ENCODE measurements at regions not wholly inside any gene's neighbourhood (a gene's known extent, or its start where the extent isn't known, plus 50 kb on each side); places are given as distances from the start of the nearest gene placed in this dataset.

GRCh38 chr2:81304154-81304830 lies 999.7 kb upstream of the LRRTM1 start:
- no peaks in the 10 kb centered on the region for H3K4me1 Mint-ChIP-seq
- WGBS (ENCODE audit: insufficient coverage), result 60% methylated on average over 5 of the region's 9 CpGs

GRCh38 chr2:81303321-81303720 lies 998.8 kb upstream of the LRRTM1 start:
- peaks cover 6% of the 10 kb centered on the region for H3K9me3 ChIP-seq
- Mint-ChIP-seq H3K27me3 (no peaks in the 10 kb centered on the region), H3K4me1 (no peaks in the 10 kb centered on the region), H3K9me3 (peaks cover 24 to 33% (median 27%) of the 10 kb centered on the region in 3 donors), H3K27ac (no peak overlapping the region), H3K4me3 (no peak overlapping the region), H3K36me3 (no peaks in the 10 kb centered on the region)
- ChIA-PET POLR2A (no interaction called here), CTCF (no interaction called here)
- H3K4me3 ChIP-seq (ENCODE audit: control insufficient read depth in 1 of 2, extremely low read depth in 1 of 2, low read length in 1 of 2), result no peak overlapping the region
- H3K27me3 ChIP-seq (replicated peaks in 1 of 2; ENCODE audit: control insufficient read depth in 2 of 2, extremely low read depth in 1 of 2, insufficient read depth in 2 of 2, low read length in 1 of 2), result no peaks in the 10 kb centered on the region
- ATAC-seq (replicated peaks in 1 of 4) (no peak), DNase-seq (no peak)
- H3K4me1 ChIP-seq (ENCODE audit: control insufficient read depth in 1 of 2, extremely low read depth in 1 of 2, insufficient read depth in 2 of 2, low read length in 2 of 2), result no peaks in the 10 kb centered on the region
- no CpG with 5 or more reads among the region's 1 CpG for WGBS (ENCODE audit: insufficient coverage)
- no peaks in the 10 kb centered on the region for H3K36me3 ChIP-seq (ENCODE audit: control insufficient read depth in 2 of 2, extremely low read depth in 1 of 2, insufficient read depth in 1 of 2, low read length in 1 of 2)
- H3K27ac ChIP-seq (ENCODE audit: low read length), result no peak overlapping the region

More at GRCh38 chr2:81304154-81304830, 999.7 kb upstream of the LRRTM1 start:
- H3K36me3 Mint-ChIP-seq, result no peaks in the 10 kb centered on the region
- Histone ChIP-seq H3K27me3 (replicated peaks in 1 of 2; ENCODE audit: control insufficient read depth in 2 of 2, extremely low read depth in 1 of 2, insufficient read depth in 2 of 2, low read length in 1 of 2) (no peaks in the 10 kb centered on the region), H3K36me3 (ENCODE audit: control insufficient read depth in 2 of 2, extremely low read depth in 1 of 2, insufficient read depth in 1 of 2, low read length in 1 of 2) (no peaks in the 10 kb centered on the region), H3K4me1 (ENCODE audit: control insufficient read depth in 1 of 2, extremely low read depth in 1 of 2, insufficient read depth in 2 of 2, low read length in 2 of 2) (no peaks in the 10 kb centered on the region), H3K4me3 (ENCODE audit: control insufficient read depth in 1 of 2, extremely low read depth in 1 of 2, low read length in 1 of 2) (no peak overlapping the region), H3K9me3 (peaks cover 10% of the 10 kb centered on the region), H3K27ac (ENCODE audit: low read length) (no peak overlapping the region)
- H3K9me3 Mint-ChIP-seq, result peaks cover 28 to 34% (median 30%) of the 10 kb centered on the region in 3 donors
- H3K27me3 Mint-ChIP-seq, result no peaks in the 10 kb centered on the region
- no peak for DNase-seq
- H3K4me3 Mint-ChIP-seq, result no peak overlapping the region
- ATAC-seq (replicated peaks in 1 of 4), result no peak
- POLR2A ChIA-PET, result no interaction called here
- CTCF ChIA-PET, result no interaction called here
- no peak overlapping the region for H3K27ac Mint-ChIP-seq

- no peaks in the 10 kb centered on the region for H3K27me3 ChIP-seq (replicated peaks in 1 of 2; ENCODE audit: control insufficient read depth in 2 of 2, extremely low read depth in 1 of 2, insufficient read depth in 2 of 2, low read length in 1 of 2)
- Mint-ChIP-seq H3K27me3 (no peaks in the 10 kb centered on the region), H3K4me3 (no peak overlapping the region), H3K36me3 (no peaks in the 10 kb centered on the region), H3K27ac (no peak overlapping the region), H3K4me1 (no peaks in the 10 kb centered on the region), H3K9me3 (peaks cover 13 to 25% (median 18%) of the 10 kb centered on the region in 3 donors)
- H3K27ac ChIP-seq (ENCODE audit: low read length), result no peak overlapping the region
- H3K4me3 ChIP-seq (ENCODE audit: control insufficient read depth in 1 of 2, extremely low read depth in 1 of 2, low read length in 1 of 2), result no peak overlapping the region
- no CpG with 5 or more reads among the region's 1 CpG for WGBS (ENCODE audit: insufficient coverage)
- peaks cover 7% of the 10 kb centered on the region for H3K9me3 ChIP-seq
- POLR2A ChIA-PET, result no interaction called here
- no peak for ATAC-seq (replicated peaks in 1 of 4)
- no peak for DNase-seq
- CTCF ChIA-PET, result no interaction called here
- H3K4me1 ChIP-seq (ENCODE audit: control insufficient read depth in 1 of 2, extremely low read depth in 1 of 2, insufficient read depth in 2 of 2, low read length in 2 of 2), result no peaks in the 10 kb centered on the region
- no peaks in the 10 kb centered on the region for H3K36me3 ChIP-seq (ENCODE audit: control insufficient read depth in 2 of 2, extremely low read depth in 1 of 2, insufficient read depth in 1 of 2, low read length in 1 of 2)
Observed at GRCh38 chr2:81299841-81300240, 995.3 kb upstream of the LRRTM1 start.

- DNase-seq (no peak), ATAC-seq (replicated peaks in 1 of 4) (no peak)
- Mint-ChIP-seq H3K27me3 (no peaks in the 10 kb centered on the region), H3K36me3 (no peaks in the 10 kb centered on the region), H3K4me1 (no peaks in the 10 kb centered on the region), H3K9me3 (peaks cover 15 to 37% (median 26%) of the 10 kb centered on the region in 3 donors), H3K27ac (no peak overlapping the region), H3K4me3 (no peak overlapping the region)
- Histone ChIP-seq H3K36me3 (ENCODE audit: control insufficient read depth in 2 of 2, extremely low read depth in 1 of 2, insufficient read depth in 1 of 2, low read length in 1 of 2) (no peaks in the 10 kb centered on the region), H3K9me3 (no peaks in the 10 kb centered on the region), H3K4me1 (ENCODE audit: control insufficient read depth in 1 of 2, extremely low read depth in 1 of 2, insufficient read depth in 2 of 2, low read length in 2 of 2) (no peaks in the 10 kb centered on the region), H3K27ac (ENCODE audit: low read length) (no peak overlapping the region), H3K4me3 (ENCODE audit: control insufficient read depth in 1 of 2, extremely low read depth in 1 of 2, low read length in 1 of 2) (no peak overlapping the region), H3K27me3 (replicated peaks in 1 of 2; ENCODE audit: control insufficient read depth in 2 of 2, extremely low read depth in 1 of 2, insufficient read depth in 2 of 2, low read length in 1 of 2) (no peaks in the 10 kb centered on the region)
- ChIA-PET POLR2A (no interaction called here), CTCF (no interaction called here)
- no CpG with 5 or more reads among the region's 3 CpGs for WGBS (ENCODE audit: insufficient coverage)
Observed at GRCh38 chr2:81290846-81291245, 986.3 kb upstream of the LRRTM1 start.

GRCh38 chr2:81283081-81283480 lies 978.5 kb upstream of the LRRTM1 start:
- H3K9me3 ChIP-seq, result no peaks in the 10 kb centered on the region
- ATAC-seq (replicated peaks in 1 of 4) (no peak), DNase-seq (no peak)
- ChIA-PET CTCF (no interaction called here), POLR2A (no interaction called here)
- H3K27ac ChIP-seq (ENCODE audit: low read length), result no peak overlapping the region
- no peaks in the 10 kb centered on the region for H3K27me3 Mint-ChIP-seq
- H3K27me3 ChIP-seq (replicated peaks in 1 of 2; ENCODE audit: control insufficient read depth in 2 of 2, extremely low read depth in 1 of 2, insufficient read depth in 2 of 2, low read length in 1 of 2), result no peaks in the 10 kb centered on the region
- H3K36me3 ChIP-seq (ENCODE audit: control insufficient read depth in 2 of 2, extremely low read depth in 1 of 2, insufficient read depth in 1 of 2, low read length in 1 of 2), result no peaks in the 10 kb centered on the region
- H3K27ac Mint-ChIP-seq, result no peak overlapping the region
- no peak overlapping the region for H3K4me3 ChIP-seq (ENCODE audit: control insufficient read depth in 1 of 2, extremely low read depth in 1 of 2, low read length in 1 of 2)
- H3K4me3 Mint-ChIP-seq, result no peak overlapping the region
- H3K4me1 ChIP-seq (ENCODE audit: control insufficient read depth in 1 of 2, extremely low read depth in 1 of 2, insufficient read depth in 2 of 2, low read length in 2 of 2), result no peaks in the 10 kb centered on the region
- H3K36me3 Mint-ChIP-seq, result no peaks in the 10 kb centered on the region
- WGBS (ENCODE audit: insufficient coverage), result no CpG with 5 or more reads among the region's 2 CpGs
- no peaks in the 10 kb centered on the region for H3K4me1 Mint-ChIP-seq
- H3K9me3 Mint-ChIP-seq, result peaks cover 4 to 27% (median 24%) of the 10 kb centered on the region in 3 donors

- DNase-seq (no peak), ATAC-seq (replicated peaks in 1 of 4) (no peak)
- H3K9me3 Mint-ChIP-seq, result peaks cover 0 to 24% (median 21%) of the 10 kb centered on the region in 3 donors
- CTCF ChIA-PET, result no interaction called here
- no peaks in the 10 kb centered on the region for H3K9me3 ChIP-seq
- H3K27me3 Mint-ChIP-seq, result no peaks in the 10 kb centered on the region
- POLR2A ChIA-PET, result no interaction called here
- H3K27me3 ChIP-seq (replicated peaks in 1 of 2; ENCODE audit: control insufficient read depth in 2 of 2, extremely low read depth in 1 of 2, insufficient read depth in 2 of 2, low read length in 1 of 2), result no peaks in the 10 kb centered on the region
- no peaks in the 10 kb centered on the region for H3K36me3 ChIP-seq (ENCODE audit: control insufficient read depth in 2 of 2, extremely low read depth in 1 of 2, insufficient read depth in 1 of 2, low read length in 1 of 2)
- no CpG with 5 or more reads among the region's 2 CpGs for WGBS (ENCODE audit: insufficient coverage)
- no peaks in the 10 kb centered on the region for H3K36me3 Mint-ChIP-seq
- H3K4me1 Mint-ChIP-seq, result no peaks in the 10 kb centered on the region
- H3K4me1 ChIP-seq (ENCODE audit: control insufficient read depth in 1 of 2, extremely low read depth in 1 of 2, insufficient read depth in 2 of 2, low read length in 2 of 2), result no peaks in the 10 kb centered on the region
- no peak overlapping the region for H3K4me3 Mint-ChIP-seq
- no peak overlapping the region for H3K4me3 ChIP-seq (ENCODE audit: control insufficient read depth in 1 of 2, extremely low read depth in 1 of 2, low read length in 1 of 2)
- H3K27ac ChIP-seq (ENCODE audit: low read length), result no peak overlapping the region
- no peak overlapping the region for H3K27ac Mint-ChIP-seq
Observed at GRCh38 chr2:81282151-81282769, 977.7 kb upstream of the LRRTM1 start.
